NB4 (cell line): ENCODE measurements at regions not wholly inside any gene's neighbourhood (a gene's known extent, or its start where the extent isn't known, plus 50 kb on each side); places are given as distances from the start of the nearest gene placed in this dataset.

Experiments
- MYC ChIP-seq: IDR thresholded peaks from 2 replicates; pipeline ENCODE4 v1.6.1; 2011; ENCODE audit warnings: low read depth, low read length
- POLR2A ChIP-seq: IDR thresholded peaks from 2 replicates; pipeline ENCODE4 v1.6.1; 2011; ENCODE audit warnings: mild to moderate bottlenecking; ENCODE audit not compliant: insufficient read length; ENCODE audit errors: extremely low read depth
- TF ChIP-seq, protein P1 (sequence below): IDR thresholded peaks from one replicate; pipeline ENCODE4 v1.5.1; 2012; ENCODE audit warnings: low read depth, low read length

DNA sequence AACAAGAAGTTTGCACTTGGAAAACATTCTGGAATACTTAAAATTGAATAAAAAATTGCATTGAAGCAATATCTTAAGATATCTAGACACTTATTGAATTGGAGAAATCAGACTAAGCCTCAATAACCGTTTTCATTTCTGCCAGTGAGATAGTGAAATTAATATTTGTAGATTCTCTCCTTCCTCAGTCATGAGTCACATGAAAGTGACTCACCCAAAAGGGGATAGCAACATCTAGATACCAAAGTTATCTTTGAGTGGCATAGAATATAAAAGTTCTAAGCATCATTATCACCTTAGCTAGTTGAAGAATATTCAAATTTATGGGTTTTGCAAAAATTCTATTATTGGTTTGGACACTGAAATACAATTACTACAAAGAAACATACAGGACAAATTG is 614.8 kb upstream of the ZNF717 start:
- TF ChIP-seq, protein P1, sequence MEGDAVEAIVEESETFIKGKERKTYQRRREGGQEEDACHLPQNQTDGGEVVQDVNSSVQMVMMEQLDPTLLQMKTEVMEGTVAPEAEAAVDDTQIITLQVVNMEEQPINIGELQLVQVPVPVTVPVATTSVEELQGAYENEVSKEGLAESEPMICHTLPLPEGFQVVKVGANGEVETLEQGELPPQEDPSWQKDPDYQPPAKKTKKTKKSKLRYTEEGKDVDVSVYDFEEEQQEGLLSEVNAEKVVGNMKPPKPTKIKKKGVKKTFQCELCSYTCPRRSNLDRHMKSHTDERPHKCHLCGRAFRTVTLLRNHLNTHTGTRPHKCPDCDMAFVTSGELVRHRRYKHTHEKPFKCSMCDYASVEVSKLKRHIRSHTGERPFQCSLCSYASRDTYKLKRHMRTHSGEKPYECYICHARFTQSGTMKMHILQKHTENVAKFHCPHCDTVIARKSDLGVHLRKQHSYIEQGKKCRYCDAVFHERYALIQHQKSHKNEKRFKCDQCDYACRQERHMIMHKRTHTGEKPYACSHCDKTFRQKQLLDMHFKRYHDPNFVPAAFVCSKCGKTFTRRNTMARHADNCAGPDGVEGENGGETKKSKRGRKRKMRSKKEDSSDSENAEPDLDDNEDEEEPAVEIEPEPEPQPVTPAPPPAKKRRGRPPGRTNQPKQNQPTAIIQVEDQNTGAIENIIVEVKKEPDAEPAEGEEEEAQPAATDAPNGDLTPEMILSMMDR, result no peak
- TF ChIP-seq POLR2A (no peak), MYC (no peak)
